Naive thymus-derived CD4-positive, alpha-beta T cell (primary cell): ENCODE measurements at regions not wholly inside any gene's neighbourhood (a gene's known extent, or its start where the extent isn't known, plus 50 kb on each side); places are given as distances from the start of the nearest gene placed in this dataset.

Experiments
- ATAC-seq: fragments of 150-1000 bp; cut with Tn5 transposase; 2 replicates; pipeline ENCODE4 v1.10.0; 2021; ENCODE audit warnings: mild to moderate bottlenecking, moderate library complexity
- CTCF ChIA-PET: fragments of 350-600 bp; sonication (Branson Sonifier 250); formaldehyde crosslinking; loops from one replicate; lab custom pipeline; 2021; ENCODE audit warnings: antibody characterized with exemption; lab: Charles Lee
- POLR2A ChIA-PET: fragments of 350-600 bp; sonication (Branson Sonifier 250); formaldehyde crosslinking; loops from one replicate; lab custom pipeline; 2021; ENCODE audit warnings: antibody characterized with exemption, inconsistent platforms; lab: Charles Lee
- DNase-seq, 9 donors: peaks; one replicate each; pipeline versions ENCODE4 v3.0.0 to v3.0.0-alpha.2; 2020 to 2022; ENCODE audit warnings: mixed read lengths in 1 of 9
- H3K27ac ChIP-seq: one replicate; pipeline ENCODE4 v1.7.0; 2013; ENCODE audit warnings: mild to moderate bottlenecking, low read depth, low read length, moderate library complexity
- H3K27me3 ChIP-seq, 2 donors: one replicate each; pipeline ENCODE4 v1.7.0; 2013; ENCODE audit warnings: low read length in 2 of 2, mild to moderate bottlenecking in 2 of 2, moderate library complexity in 2 of 2; ENCODE audit not compliant: control insufficient read depth in 2 of 2, insufficient read depth in 2 of 2
- H3K36me3 ChIP-seq, 3 experiments: 1 replicate in 2 of 3; 2 replicates in 1 of 3; pipeline ENCODE4 v1.7.0; 2013; ENCODE audit warnings: low read length in 3 of 3, mild to moderate bottlenecking in 3 of 3, moderate library complexity in 1 of 3; ENCODE audit not compliant: insufficient read depth in 3 of 3, control insufficient read depth in 2 of 3
- H3K4me1 ChIP-seq, 2 donors: one replicate each; pipeline ENCODE4 v1.7.0; 2013; ENCODE audit warnings: low read length in 2 of 2, mild to moderate bottlenecking in 2 of 2, moderate library complexity in 1 of 2; ENCODE audit not compliant: control insufficient read depth in 2 of 2, insufficient read depth in 2 of 2
- H3K4me3 ChIP-seq: 2 replicates; pipeline ENCODE4 v1.7.0; 2013; ENCODE audit warnings: mild to moderate bottlenecking, low read length
- H3K9me3 ChIP-seq, 3 experiments: 1 replicate in 2 of 3; 2 replicates in 1 of 3; pipeline ENCODE4 v1.7.0; 2013; ENCODE audit warnings: low read length in 3 of 3; ENCODE audit not compliant: control insufficient read depth in 2 of 3
- H3K27ac Mint-ChIP-seq, 9 donors: one replicate each; pipeline ENCODE4 v1.8.0; 2020 to 2022; ENCODE audit warnings: mixed read lengths in 9 of 9, mild to moderate bottlenecking in 8 of 9, moderate library complexity in 5 of 9, inconsistent platforms in 2 of 9
- H3K27me3 Mint-ChIP-seq, 5 donors: one replicate each; pipeline ENCODE4 v1.8.0; 2021 to 2022; ENCODE audit warnings: mixed read lengths in 5 of 5, mild to moderate bottlenecking in 1 of 5
- H3K36me3 Mint-ChIP-seq, 5 donors: one replicate each; pipeline ENCODE4 v1.8.0; 2020 to 2022; ENCODE audit warnings: mixed read lengths in 5 of 5, mild to moderate bottlenecking in 3 of 5, inconsistent platforms in 1 of 5
- H3K4me1 Mint-ChIP-seq, 7 donors: one replicate each; pipeline ENCODE4 v1.8.0; 2020 to 2022; ENCODE audit warnings: mixed read lengths in 7 of 7, mild to moderate bottlenecking in 3 of 7, inconsistent platforms in 1 of 7
- H3K4me3 Mint-ChIP-seq, 10 donors: one replicate each; pipeline ENCODE4 v1.8.0; 2020 to 2022; ENCODE audit warnings: mild to moderate bottlenecking in 10 of 10, mixed read lengths in 10 of 10, moderate library complexity in 6 of 10, inconsistent platforms in 2 of 10
- H3K9me3 Mint-ChIP-seq, 11 donors: one replicate each; pipeline ENCODE4 v1.8.0; 2020 to 2022; ENCODE audit warnings: mixed read lengths in 11 of 11, mild to moderate bottlenecking in 4 of 11, inconsistent platforms in 1 of 11, moderate library complexity in 1 of 11
- intact Hi-C, 2 donors: fragments of 100-400 bp; cut with micrococcal nuclease; formaldehyde crosslinking; loops; one replicate each; pipeline ENCODE4 v1.15.1; 2023

- intact Hi-C loops: no loop called here
- no peak overlapping the region for H3K27ac Mint-ChIP-seq
- Histone ChIP-seq H3K27ac (no peak overlapping the region), H3K36me3 (no peaks in the 10 kb centered on the region), H3K27me3 (no peaks in the 10 kb centered on the region), H3K4me1 (no peaks in the 10 kb centered on the region), H3K9me3 (no peaks in the 10 kb centered on the region), H3K4me3 (no peak overlapping the region)
- ATAC-seq: no peak
- peaks cover 0 to 11% (median 0%) of the 10 kb centered on the region in 11 donors for H3K9me3 Mint-ChIP-seq
- H3K4me1 Mint-ChIP-seq: no peaks in the 10 kb centered on the region
- H3K36me3 Mint-ChIP-seq: no peaks in the 10 kb centered on the region
- no peak overlapping the region for H3K4me3 Mint-ChIP-seq
- POLR2A ChIA-PET: no interaction called here
- no peaks in the 10 kb centered on the region for H3K27me3 Mint-ChIP-seq
- CTCF ChIA-PET: no interaction called here
- no peak for DNase-seq
These were observed 911.5 kb downstream of the GLUD2 start for GRCh38 chrX:121958886-121959285.

- Mint-ChIP-seq H3K36me3 (no peaks in the 10 kb centered on the region), H3K9me3 (peaks cover 0 to 6% (median 2%) of the 10 kb centered on the region in 11 donors), H3K27me3 (no peaks in the 10 kb centered on the region), H3K4me3 (no peak overlapping the region), H3K4me1 (no peaks in the 10 kb centered on the region), H3K27ac (no peak overlapping the region)
- Histone ChIP-seq H3K4me3 (no peak overlapping the region), H3K4me1 (no peaks in the 10 kb centered on the region), H3K36me3 (no peaks in the 10 kb centered on the region), H3K9me3 (no peaks in the 10 kb centered on the region), H3K27me3 (no peaks in the 10 kb centered on the region), H3K27ac (no peak overlapping the region)
- intact Hi-C loops: no loop called here
- CTCF ChIA-PET: no interaction called here
- no peak for ATAC-seq
- POLR2A ChIA-PET: no interaction called here
- DNase-seq: no peak
These were observed 928.3 kb downstream of the GLUD2 start for GRCh38 chrX:121975671-121976070.

GRCh38 chrX:121987163-121987562 is 939.8 kb downstream of the GLUD2 start:
- ChIA-PET POLR2A (no interaction called here), CTCF (no interaction called here)
- Histone ChIP-seq H3K4me1 (no peaks in the 10 kb centered on the region), H3K27ac (no peak overlapping the region), H3K36me3 (no peaks in the 10 kb centered on the region), H3K4me3 (no peak overlapping the region), H3K27me3 (no peaks in the 10 kb centered on the region), H3K9me3 (no peaks in the 10 kb centered on the region)
- ATAC-seq: no peak
- H3K27me3 Mint-ChIP-seq: no peaks in the 10 kb centered on the region
- intact Hi-C loops: no loop called here
- H3K4me1 Mint-ChIP-seq: no peaks in the 10 kb centered on the region
- no peak for DNase-seq
- H3K27ac Mint-ChIP-seq: no peak overlapping the region
- no peak overlapping the region for H3K4me3 Mint-ChIP-seq
- no peaks in the 10 kb centered on the region for H3K9me3 Mint-ChIP-seq
- no peaks in the 10 kb centered on the region for H3K36me3 Mint-ChIP-seq

- no peaks in the 10 kb centered on the region for H3K4me1 Mint-ChIP-seq
- no peak overlapping the region for H3K4me3 Mint-ChIP-seq
- no peaks in the 10 kb centered on the region for H3K27me3 Mint-ChIP-seq
- intact Hi-C loops: no loop called here
- Histone ChIP-seq H3K4me1 (no peaks in the 10 kb centered on the region), H3K4me3 (no peak overlapping the region), H3K27ac (no peak overlapping the region), H3K36me3 (no peaks in the 10 kb centered on the region), H3K9me3 (no peaks in the 10 kb centered on the region), H3K27me3 (no peaks in the 10 kb centered on the region)
- no peak overlapping the region for H3K27ac Mint-ChIP-seq
- ATAC-seq: no peak
- no peaks in the 10 kb centered on the region for H3K36me3 Mint-ChIP-seq
- no peaks in the 10 kb centered on the region for H3K9me3 Mint-ChIP-seq
- CTCF ChIA-PET: no interaction called here
- POLR2A ChIA-PET: no interaction called here
- no peak for DNase-seq
These were observed 940.4 kb downstream of the GLUD2 start for GRCh38 chrX:121987835-121988234.

- Mint-ChIP-seq H3K4me1 (no peaks in the 10 kb centered on the region), H3K27me3 (no peaks in the 10 kb centered on the region), H3K4me3 (no peak overlapping the region), H3K36me3 (no peaks in the 10 kb centered on the region), H3K9me3 (peaks cover 0 to 6% (median 0%) of the 10 kb centered on the region in 11 donors), H3K27ac (no peak overlapping the region)
- ChIA-PET POLR2A (no interaction called here), CTCF (no interaction called here)
- ATAC-seq (no peak), DNase-seq (no peak)
- Histone ChIP-seq H3K9me3 (no peaks in the 10 kb centered on the region), H3K4me3 (no peak overlapping the region), H3K27me3 (no peaks in the 10 kb centered on the region), H3K36me3 (no peaks in the 10 kb centered on the region), H3K27ac (no peak overlapping the region), H3K4me1 (no peaks in the 10 kb centered on the region)
- intact Hi-C loops: no loop called here
These were observed 956.7 kb downstream of the GLUD2 start for GRCh38 chrX:122004127-122004526.

- Histone ChIP-seq H3K9me3 (no peaks in the 10 kb centered on the region), H3K27ac (no peak overlapping the region), H3K36me3 (no peaks in the 10 kb centered on the region), H3K4me3 (no peak overlapping the region), H3K4me1 (no peaks in the 10 kb centered on the region), H3K27me3 (no peaks in the 10 kb centered on the region)
- H3K36me3 Mint-ChIP-seq: no peaks in the 10 kb centered on the region
- ChIA-PET POLR2A (no interaction called here), CTCF (no interaction called here)
- DNase-seq (no peak), ATAC-seq (no peak)
- H3K27me3 Mint-ChIP-seq: no peaks in the 10 kb centered on the region
- intact Hi-C loops: no loop called here
- H3K4me3 Mint-ChIP-seq: no peak overlapping the region
- H3K9me3 Mint-ChIP-seq: peaks cover 0 to 9% (median 0%) of the 10 kb centered on the region in 11 donors
- H3K4me1 Mint-ChIP-seq: no peaks in the 10 kb centered on the region
- no peak overlapping the region for H3K27ac Mint-ChIP-seq
These were observed 979.3 kb downstream of the GLUD2 start for GRCh38 chrX:122026665-122027064.

- ATAC-seq (no peak), DNase-seq (no peak)
- intact Hi-C loops: no loop called here
- no peaks in the 10 kb centered on the region for H3K36me3 Mint-ChIP-seq
- Histone ChIP-seq H3K27ac (no peak overlapping the region), H3K4me3 (no peak overlapping the region), H3K9me3 (no peaks in the 10 kb centered on the region), H3K36me3 (no peaks in the 10 kb centered on the region), H3K4me1 (no peaks in the 10 kb centered on the region), H3K27me3 (no peaks in the 10 kb centered on the region)
- ChIA-PET POLR2A (no interaction called here), CTCF (no interaction called here)
- H3K4me1 Mint-ChIP-seq: no peaks in the 10 kb centered on the region
- H3K4me3 Mint-ChIP-seq: no peak overlapping the region
- H3K27ac Mint-ChIP-seq: no peak overlapping the region
- H3K9me3 Mint-ChIP-seq: peaks cover 0 to 7% (median 0%) of the 10 kb centered on the region in 11 donors
- no peaks in the 10 kb centered on the region for H3K27me3 Mint-ChIP-seq
These were observed 998.8 kb downstream of the GLUD2 start for GRCh38 chrX:122046226-122046625.
